LNCAP (cell line): ENCODE measurements at regions not wholly inside any gene's neighbourhood (a gene's known extent, or its start where the extent isn't known, plus 50 kb on each side); places are given as distances from the start of the nearest gene placed in this dataset.

Experiments used
- CTCF ChIP-seq: fragments of 450-650 bp; IDR thresholded peaks from 2 replicates; pipeline ENCODE4 v1.5.1; 2017; ENCODE audit warnings: mild to moderate bottlenecking

GRCh38 chr16:87080571-87081167 is 236.5 kb downstream of the C16orf95 start:
- no peak for TF ChIP-seq CTCF

GRCh38 chr16:87085441-87085840 is 231.8 kb downstream of the C16orf95 start:
- TF ChIP-seq CTCF = no peak

DNA sequence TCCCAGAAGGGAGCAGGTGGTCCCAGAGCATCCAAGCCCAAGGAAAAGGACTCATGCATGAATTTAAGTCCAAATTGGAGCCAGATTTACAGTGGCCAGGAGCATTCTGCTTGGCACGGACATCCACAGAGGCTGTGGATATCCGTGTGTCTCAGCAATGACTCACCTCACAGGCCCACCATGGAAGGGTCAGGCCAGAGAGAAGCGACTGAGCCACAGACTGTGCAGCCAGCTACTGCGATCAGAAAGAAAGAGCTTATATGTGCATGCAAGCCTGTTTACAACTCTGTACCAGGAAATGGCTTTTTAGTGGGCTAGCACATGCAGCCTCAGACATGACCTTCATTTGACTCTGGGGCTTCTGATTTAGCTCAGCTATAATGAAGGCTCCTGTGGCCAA is 231.0 kb downstream of the C16orf95 start:
- no peak for TF ChIP-seq CTCF

- TF ChIP-seq CTCF = no peak
These were observed 230.6 kb downstream of the C16orf95 start for GRCh38 chr16:87086575-87086974.

GRCh38 chr16:87092958-87093357 is 224.2 kb downstream of the C16orf95 start:
- TF ChIP-seq CTCF = no peak

DNA sequence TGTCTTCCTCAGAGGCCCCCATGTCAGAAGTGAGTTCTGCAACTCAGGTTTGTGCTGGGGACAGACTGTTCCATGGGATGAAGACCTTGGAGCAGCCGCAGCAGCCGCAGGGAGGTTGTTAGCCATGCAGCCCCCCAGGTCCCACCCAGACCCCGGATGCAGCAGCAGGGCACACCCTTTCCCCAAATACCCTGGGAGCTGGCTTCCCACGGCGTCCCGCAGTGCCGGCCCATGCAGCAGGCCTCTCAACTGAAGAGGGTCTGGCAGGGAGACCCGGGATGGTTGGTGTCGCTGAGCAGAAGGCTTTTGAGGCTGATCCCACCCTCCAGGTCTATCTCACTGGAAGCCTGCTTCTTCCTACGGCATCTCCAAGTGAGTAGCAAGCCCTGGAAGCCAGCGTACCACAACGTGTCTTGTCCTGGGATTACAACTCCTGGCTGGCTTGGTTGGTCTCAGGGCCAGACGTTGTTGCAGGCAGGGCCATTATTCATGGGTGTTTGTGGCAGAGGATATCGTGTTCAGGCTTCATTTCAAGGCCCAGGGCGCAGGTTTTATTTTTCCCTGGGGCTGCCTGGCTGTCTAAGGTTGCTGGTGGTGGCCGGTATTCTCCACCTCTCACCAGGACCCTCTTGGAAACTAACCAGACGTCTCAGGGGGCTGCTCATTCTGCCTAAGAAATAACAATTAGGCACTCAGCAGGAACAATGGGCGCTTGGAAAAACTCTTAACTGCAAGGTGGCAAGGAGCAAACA is 223.2 kb downstream of the C16orf95 start:
- no peak for TF ChIP-seq CTCF

DNA sequence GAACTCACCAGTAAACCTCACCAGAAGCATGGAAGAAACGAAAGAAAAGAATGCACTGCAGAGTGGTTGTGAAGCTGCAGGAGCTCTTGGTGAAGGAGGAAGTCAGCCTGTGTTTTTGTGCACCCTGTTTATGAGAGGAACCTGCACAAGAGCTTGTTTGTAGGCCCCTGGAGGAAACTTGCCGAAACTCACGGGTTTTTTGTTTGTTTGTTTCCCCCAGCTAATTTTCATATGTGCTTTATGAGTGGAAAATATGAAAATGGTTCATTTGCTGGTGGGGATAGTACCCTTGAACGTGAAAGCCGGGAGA is 222.7 kb downstream of the C16orf95 start:
- TF ChIP-seq CTCF = no peak
